HG02642 (cell line): ENCODE measurements at regions not wholly inside any gene's neighbourhood (a gene's known extent, or its start where the extent isn't known, plus 50 kb on each side); places are given as distances from the start of the nearest gene placed in this dataset.

Experiments
- ATAC-seq: cut with Tn5 transposase; IDR thresholded peaks from one replicate; pipeline ENCODE4 v1.9.1; 2021; ENCODE audit warnings: mild to moderate bottlenecking; ENCODE audit not compliant: unreplicated experiment, poor library complexity

DNA sequence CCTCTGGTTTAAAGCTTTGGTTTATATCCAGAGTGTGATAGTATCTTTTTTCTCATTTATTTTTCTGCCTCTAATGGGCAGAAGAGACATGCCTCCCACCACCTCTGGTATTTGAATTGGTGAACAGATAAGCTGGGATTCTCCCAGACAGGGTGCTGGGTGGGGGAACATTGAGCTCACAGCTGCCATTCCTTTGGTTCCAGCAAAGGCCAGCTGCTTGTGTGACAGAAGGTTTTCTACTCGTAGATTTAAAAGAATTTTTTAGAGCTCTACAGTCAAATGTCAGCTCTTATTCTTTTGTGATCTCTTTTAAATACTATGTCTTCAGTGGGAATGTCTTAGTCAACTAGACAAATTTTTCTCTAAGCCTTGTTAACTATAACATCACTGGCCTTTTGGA is 54.7 kb upstream of the ADAMTS16 start:
- no peak for ATAC-seq

GRCh38 chr5:5089895-5090649 is 50.1 kb upstream of the ADAMTS16 start:
- no peak for ATAC-seq
